ENCODE measurements at regions not wholly inside any gene's neighbourhood (a gene's known extent, or its start where the extent isn't known, plus 50 kb on each side); places are given as distances from the start of the nearest gene placed in this dataset.

- H3K27ac ChIP-seq: no peak overlapping the region
- no peaks in the 10 kb centered on the region for H4K20me1 ChIP-seq (ENCODE audit: insufficient read depth, poor library complexity, severe bottlenecking)
- H2AFZ ChIP-seq: no peak overlapping the region
- H3K9me3 ChIP-seq (ENCODE audit: low read depth): no peaks in the 10 kb centered on the region
- no peaks in the 10 kb centered on the region for H3K27me3 ChIP-seq
- no peak for TF ChIP-seq EZH2phosphoT487 (IDR thresholded peaks at IDR 0.05; ENCODE audit: low read depth, severe bottlenecking, unreplicated experiment)
- TF ChIP-seq, protein P1, sequence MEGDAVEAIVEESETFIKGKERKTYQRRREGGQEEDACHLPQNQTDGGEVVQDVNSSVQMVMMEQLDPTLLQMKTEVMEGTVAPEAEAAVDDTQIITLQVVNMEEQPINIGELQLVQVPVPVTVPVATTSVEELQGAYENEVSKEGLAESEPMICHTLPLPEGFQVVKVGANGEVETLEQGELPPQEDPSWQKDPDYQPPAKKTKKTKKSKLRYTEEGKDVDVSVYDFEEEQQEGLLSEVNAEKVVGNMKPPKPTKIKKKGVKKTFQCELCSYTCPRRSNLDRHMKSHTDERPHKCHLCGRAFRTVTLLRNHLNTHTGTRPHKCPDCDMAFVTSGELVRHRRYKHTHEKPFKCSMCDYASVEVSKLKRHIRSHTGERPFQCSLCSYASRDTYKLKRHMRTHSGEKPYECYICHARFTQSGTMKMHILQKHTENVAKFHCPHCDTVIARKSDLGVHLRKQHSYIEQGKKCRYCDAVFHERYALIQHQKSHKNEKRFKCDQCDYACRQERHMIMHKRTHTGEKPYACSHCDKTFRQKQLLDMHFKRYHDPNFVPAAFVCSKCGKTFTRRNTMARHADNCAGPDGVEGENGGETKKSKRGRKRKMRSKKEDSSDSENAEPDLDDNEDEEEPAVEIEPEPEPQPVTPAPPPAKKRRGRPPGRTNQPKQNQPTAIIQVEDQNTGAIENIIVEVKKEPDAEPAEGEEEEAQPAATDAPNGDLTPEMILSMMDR (IDR thresholded peaks at IDR 0.05; ENCODE audit: poor library complexity): no peak
- TF ChIP-seq EZH2 (IDR thresholded peaks at IDR 0.05; ENCODE audit: borderline replicate concordance): no peak
- no peaks in the 10 kb centered on the region for H3K79me2 ChIP-seq
- no peak overlapping the region for H3K4me3 ChIP-seq
- WGBS (ENCODE audit: low lambda C conversion rate, missing lambda C conversion rate): 91% methylated on average over 3 of the region's 3 CpGs
- H3K4me2 ChIP-seq: no peak overlapping the region
- H3K4me1 ChIP-seq (ENCODE audit: insufficient read depth): peaks cover 12% of the 10 kb centered on the region
- H3K9me2 ChIP-seq (replicated peaks; ENCODE audit: insufficient read depth): no peaks in the 10 kb centered on the region
- no peaks in the 10 kb centered on the region for H3K36me3 ChIP-seq (replicated peaks; ENCODE audit: insufficient read depth, low read depth)
- no peak for DNase-seq (ENCODE audit: low spot score)
Measured at GRCh38 chr4:128346054-128346716, 58.6 kb upstream of the PGRMC2 start.

DNA sequence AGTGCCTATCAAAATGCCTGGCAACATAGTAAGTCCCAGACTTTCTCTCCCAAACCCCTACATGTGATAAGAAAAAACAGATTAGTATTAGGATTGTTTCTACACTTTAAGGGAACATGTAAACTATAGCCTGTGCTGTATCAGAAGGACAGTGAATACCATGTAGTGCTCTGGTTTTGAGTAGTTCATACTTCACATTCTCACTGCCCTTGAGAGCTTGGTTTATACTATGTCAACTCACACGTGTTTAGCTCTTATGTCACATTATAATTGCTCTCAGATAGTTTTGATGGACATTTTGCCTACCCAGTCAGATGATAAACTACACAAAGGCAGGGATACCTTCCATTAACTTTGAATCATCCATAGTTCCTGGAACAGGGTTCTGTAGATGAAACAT lies 58.0 kb upstream of the PGRMC2 start:
- Histone ChIP-seq H3K36me3 (replicated peaks; ENCODE audit: insufficient read depth, low read depth) (no peaks in the 10 kb centered on the region), H3K4me1 (ENCODE audit: insufficient read depth) (peaks cover 12% of the 10 kb centered on the region), H3K27ac (no peak overlapping the region), H3K4me3 (no peak overlapping the region), H3K79me2 (no peaks in the 10 kb centered on the region), H4K20me1 (ENCODE audit: insufficient read depth, poor library complexity, severe bottlenecking) (no peaks in the 10 kb centered on the region), H2AFZ (no peak overlapping the region), H3K27me3 (no peaks in the 10 kb centered on the region), H3K4me2 (no peak overlapping the region), H3K9me2 (replicated peaks; ENCODE audit: insufficient read depth) (no peaks in the 10 kb centered on the region), H3K9me3 (ENCODE audit: low read depth) (no peaks in the 10 kb centered on the region)
- no peak for DNase-seq (ENCODE audit: low spot score)
- TF ChIP-seq, protein P1 (IDR thresholded peaks at IDR 0.05; ENCODE audit: poor library complexity): no peak
- TF ChIP-seq EZH2 (IDR thresholded peaks at IDR 0.05; ENCODE audit: borderline replicate concordance) (no peak), EZH2phosphoT487 (IDR thresholded peaks at IDR 0.05; ENCODE audit: low read depth, severe bottlenecking, unreplicated experiment) (no peak)
- 57% methylated on average over 1 of the region's 1 CpG for WGBS (ENCODE audit: low lambda C conversion rate, missing lambda C conversion rate)

- no peak overlapping the region for H2AFZ ChIP-seq
- 88% methylated on average over 1 of the region's 1 CpG for WGBS (ENCODE audit: low lambda C conversion rate, missing lambda C conversion rate)
- H3K9me2 ChIP-seq (replicated peaks; ENCODE audit: insufficient read depth): no peaks in the 10 kb centered on the region
- H3K27me3 ChIP-seq: no peaks in the 10 kb centered on the region
- H3K4me3 ChIP-seq: no peak overlapping the region
- H3K79me2 ChIP-seq: no peaks in the 10 kb centered on the region
- H4K20me1 ChIP-seq (ENCODE audit: insufficient read depth, poor library complexity, severe bottlenecking): no peaks in the 10 kb centered on the region
- no peaks in the 10 kb centered on the region for H3K36me3 ChIP-seq (replicated peaks; ENCODE audit: insufficient read depth, low read depth)
- H3K4me1 ChIP-seq (ENCODE audit: insufficient read depth): no peaks in the 10 kb centered on the region
- no peak for DNase-seq (ENCODE audit: low spot score)
- no peaks in the 10 kb centered on the region for H3K9me3 ChIP-seq (ENCODE audit: low read depth)
- H3K4me2 ChIP-seq: no peak overlapping the region
- TF ChIP-seq, protein P1 (IDR thresholded peaks at IDR 0.05; ENCODE audit: poor library complexity): no peak
- TF ChIP-seq EZH2phosphoT487 (IDR thresholded peaks at IDR 0.05; ENCODE audit: low read depth, severe bottlenecking, unreplicated experiment) (no peak), EZH2 (IDR thresholded peaks at IDR 0.05; ENCODE audit: borderline replicate concordance) (no peak)
- no peak overlapping the region for H3K27ac ChIP-seq
Measured at GRCh38 chr4:128342762-128343161, 55.1 kb upstream of the PGRMC2 start.

Measured in hepatocyte (in vitro differentiated cells).